HuH-7.5 (cell line): ENCODE measurements at regions not wholly inside any gene's neighbourhood (a gene's known extent, or its start where the extent isn't known, plus 50 kb on each side); places are given as distances from the start of the nearest gene placed in this dataset.
"Not testable (repeated sequence)": the region's sequence is repeated elsewhere in the genome, so short reads cannot be mapped to it uniquely, and the experiment has no call there.

ENCODE experiments used
- DNase-seq: peaks from one replicate; pipeline ENCODE4 v3.0.0; 2011; ENCODE audit warnings: low spot score

GRCh38 chr2:595141-595815 lies 81.9 kb downstream of the TMEM18 start:
- no peak for DNase-seq

GRCh38 chr2:594297-594949 lies 82.8 kb downstream of the TMEM18 start:
- DNase-seq = no peak

- no peak for DNase-seq
Observed at GRCh38 chr2:593356-594026, 83.7 kb downstream of the TMEM18 start.

GRCh38 chr2:592737-593136 lies 84.5 kb downstream of the TMEM18 start:
- no peak for DNase-seq

- DNase-seq = no peak
Observed at GRCh38 chr2:590214-591175, 86.7 kb downstream of the TMEM18 start.

- DNase-seq = no peak
Observed at GRCh38 chr2:589281-590130, 87.7 kb downstream of the TMEM18 start.

- no peak for DNase-seq
Observed at GRCh38 chr2:588074-588645, 89.0 kb downstream of the TMEM18 start.

GRCh38 chr2:587087-587960 lies 89.9 kb downstream of the TMEM18 start:
- DNase-seq = no peak

- no peak for DNase-seq
Observed at GRCh38 chr2:586641-587076, 90.5 kb downstream of the TMEM18 start.

- no peak for DNase-seq
Observed at GRCh38 chr2:584863-585823, 92.1 kb downstream of the TMEM18 start.

GRCh38 chr2:583666-584065 lies 93.5 kb downstream of the TMEM18 start:
- DNase-seq = no peak

GRCh38 chr2:582792-583528 lies 94.2 kb downstream of the TMEM18 start:
- no peak for DNase-seq

GRCh38 chr2:582289-582688 lies 94.9 kb downstream of the TMEM18 start:
- not testable (repeated sequence) for DNase-seq

- no peak for DNase-seq
Observed at GRCh38 chr2:579961-580360, 97.2 kb downstream of the TMEM18 start.

GRCh38 chr2:579351-579886 lies 97.8 kb downstream of the TMEM18 start:
- no peak for DNase-seq

GRCh38 chr2:576292-576691 lies 100.9 kb downstream of the TMEM18 start:
- no peak for DNase-seq

- DNase-seq = no peak
Observed at GRCh38 chr2:575727-576236, 101.4 kb downstream of the TMEM18 start.
